Cardiac fibroblast (primary cell): ENCODE measurements at regions not wholly inside any gene's neighbourhood (a gene's known extent, or its start where the extent isn't known, plus 50 kb on each side); places are given as distances from the start of the nearest gene placed in this dataset.

Source experiments
- DNase-seq, 2 donors: peaks; one replicate each; pipeline versions ENCODE4 v3.0.0 to v3.0.0-alpha.2; 2010; ENCODE audit warnings: low read depth in 2 of 2
- H3K4me3 ChIP-seq, 2 donors: replicated peaks in 1 of 2; 1 replicate in 1 of 2; 2 replicates in 1 of 2; pipeline ENCODE4 v1.5.1; 2011; ENCODE audit warnings: low read depth in 2 of 2, low read length in 2 of 2, mild to moderate bottlenecking in 2 of 2, moderate library complexity in 1 of 2
- CTCF ChIP-seq: IDR thresholded peaks from one replicate; pipeline ENCODE4 v1.5.1; 2011; ENCODE audit warnings: low read depth, mild to moderate bottlenecking, low read length, inconsistent platforms

- H3K4me3 ChIP-seq: no peak overlapping the region
- TF ChIP-seq CTCF: no peak
- no peak for DNase-seq
These were observed 181.7 kb upstream of the EDNRA start for GRCh38 chr4:147299205-147299604.

GRCh38 chr4:147303174-147303872 lies 177.6 kb upstream of the EDNRA start:
- no peak for TF ChIP-seq CTCF
- no peak overlapping the region for H3K4me3 ChIP-seq
- DNase-seq: no peak

GRCh38 chr4:147303873-147304229 lies 177.0 kb upstream of the EDNRA start:
- no peak overlapping the region for H3K4me3 ChIP-seq
- no peak for TF ChIP-seq CTCF
- DNase-seq: no peak

- DNase-seq: no peak
- no peak for TF ChIP-seq CTCF
- no peak overlapping the region for H3K4me3 ChIP-seq
These were observed 172.8 kb upstream of the EDNRA start for GRCh38 chr4:147307896-147308674.

GRCh38 chr4:147309434-147309833 lies 171.5 kb upstream of the EDNRA start:
- DNase-seq: no peak
- no peak for TF ChIP-seq CTCF
- H3K4me3 ChIP-seq: no peak overlapping the region

GRCh38 chr4:147310312-147310711 lies 170.6 kb upstream of the EDNRA start:
- no peak for TF ChIP-seq CTCF
- H3K4me3 ChIP-seq: no peak overlapping the region
- DNase-seq: no peak
